ENCODE measurements at regions not wholly inside any gene's neighbourhood (a gene's known extent, or its start where the extent isn't known, plus 50 kb on each side); places are given as distances from the start of the nearest gene placed in this dataset.
A peak's percentile ranks its signal among the peaks of the same experiment; 100 is the strongest.
"Not testable (repeated sequence)": the region's sequence is repeated elsewhere in the genome, so short reads cannot be mapped to it uniquely, and the experiment has no call there.

- no peak for DNase-seq
Observed at GRCh38 chr17:53765609-53766008, 57.1 kb upstream of the KIF2B start.

- DNase-seq, result no peak
Observed at GRCh38 chr17:53765129-53765528, 57.6 kb upstream of the KIF2B start.

- no peak for DNase-seq
Observed at GRCh38 chr17:53757559-53757958, 65.2 kb upstream of the KIF2B start.

- not testable (repeated sequence) for DNase-seq
Observed at GRCh38 chr17:53757116-53757515, 65.6 kb upstream of the KIF2B start.

- DNase-seq, result no peak
Observed at GRCh38 chr17:53749178-53749577, 73.5 kb upstream of the KIF2B start.

GRCh38 chr17:53748159-53748820, 74.4 kb upstream of the KIF2B start:
- not testable (repeated sequence) for DNase-seq

GRCh38 chr17:53740312-53740711, 82.4 kb upstream of the KIF2B start:
- DNase-seq, result no peak

GRCh38 chr17:53736516-53737240, 86.0 kb upstream of the KIF2B start:
- no peak for DNase-seq

- DNase-seq, result no peak
Observed at GRCh38 chr17:53724726-53725125, 98.0 kb upstream of the KIF2B start.

GRCh38 chr17:53722407-53722806, 100.3 kb upstream of the KIF2B start:
- DNase-seq, result peak in 1 of 51 donors; percentile 1

GRCh38 chr17:53721101-53721500, 101.6 kb upstream of the KIF2B start:
- no peak for DNase-seq

GRCh38 chr17:53719229-53719628, 103.5 kb upstream of the KIF2B start:
- DNase-seq, result no peak

GRCh38 chr17:53707566-53707965, 115.2 kb upstream of the KIF2B start:
- no peak for DNase-seq

GRCh38 chr17:53696286-53696685, 126.4 kb upstream of the KIF2B start:
- DNase-seq, result no peak

GRCh38 chr17:53687324-53687723, 135.4 kb upstream of the KIF2B start:
- DNase-seq, result no peak

GRCh38 chr17:53680745-53681144, 142.0 kb upstream of the KIF2B start:
- DNase-seq, result no peak

GRCh38 chr17:53668854-53669253, 153.9 kb upstream of the KIF2B start:
- DNase-seq, result no peak

- no peak for DNase-seq
Observed at GRCh38 chr17:53662608-53663007, 160.1 kb upstream of the KIF2B start.

- no peak for DNase-seq
Observed at GRCh38 chr17:53659181-53659580, 163.5 kb upstream of the KIF2B start.

- DNase-seq, result no peak
Observed at GRCh38 chr17:53655591-53655990, 167.1 kb upstream of the KIF2B start.

- no peak for DNase-seq
Observed at GRCh38 chr17:53649201-53649600, 173.5 kb upstream of the KIF2B start.

GRCh38 chr17:53646835-53647234, 175.9 kb upstream of the KIF2B start:
- no peak for DNase-seq

GRCh38 chr17:53640808-53641207, 181.9 kb upstream of the KIF2B start:
- no peak for DNase-seq
